HepG2 (cell line): ENCODE measurements at regions not wholly inside any gene's neighbourhood (a gene's known extent, or its start where the extent isn't known, plus 50 kb on each side); places are given as distances from the start of the nearest gene placed in this dataset.

Experiments used
- ATAC-seq: fragments of 200-7000 bp; cut with Tn5 transposase; 3 replicates; pipeline ENCODE4 v1.9.1; 2020; ENCODE audit warnings: mild to moderate bottlenecking, moderate library complexity
- BruUV-seq: library from RNA; stranded (reverse); fragments of 400-500 nt; replicated peaks from 2 replicates; lab custom pipeline; 2021; lab: Mats Ljungman, UMichigan
- CTCF ChIA-PET: fragments of 300-600 bp; formaldehyde crosslinking; extraction: SDS; loops from one replicate; lab custom pipeline; 2021; ENCODE audit warnings: low total read pairs, inconsistent platforms, low intra/inter-chr PET ratio; lab: Yijun Ruan, JAX
- POLR2A ChIA-PET: fragments of 350-600 bp; sonication (Branson Sonifier 250); formaldehyde crosslinking; loops from one replicate; lab custom pipeline; 2020; ENCODE audit warnings: antibody characterized with exemption, inconsistent platforms; lab: Yijun Ruan, JAX
- DNase-seq: peaks from one replicate; pipeline ENCODE4 v3.0.0-alpha.2; 2015; ENCODE audit warnings: low spot score
- FAIRE-seq: peaks from 3 replicates; lab custom pipeline; 2011; peaks lifted over from hg19 to GRCh38; lab: Jason Lieb, UNC
- H2AFZ ChIP-seq: one replicate; pipeline ENCODE4 v1.6.1; 2011; ENCODE audit warnings: low read length, inconsistent platforms
- H3K27ac ChIP-seq: fragments of 300-600 bp; 3 replicates; pipeline ENCODE4 v1.8.0; 2011; ENCODE audit warnings: mixed run types, mild to moderate bottlenecking, mixed read lengths, low read length, inconsistent platforms; ENCODE audit not compliant: insufficient read depth; ENCODE audit errors: extremely low read length
- H3K27me3 ChIP-seq, 2 experiments: fragments of 200-600 bp in 1 of 2; 2 replicates in 1 of 2; 3 replicates in 1 of 2; pipeline versions ENCODE4 v1.6.0 to v1.8.0; 2011; ENCODE audit warnings: low read length in 2 of 2, mild to moderate bottlenecking in 2 of 2, moderate library complexity in 2 of 2, inconsistent platforms in 1 of 2; ENCODE audit not compliant: insufficient read depth in 2 of 2, control insufficient read depth in 1 of 2
- H3K36me3 ChIP-seq, 2 experiments: fragments of 200-600 bp in 1 of 2; replicated peaks in 1 of 2; 2 replicates in 1 of 2; 3 replicates in 1 of 2; pipeline versions ENCODE4 v1.5.1 to v1.8.0; 2011; ENCODE audit warnings: low read length in 2 of 2, inconsistent platforms in 1 of 2; ENCODE audit not compliant: insufficient read depth in 2 of 2, control insufficient read depth in 1 of 2
- H3K4me1 ChIP-seq: 2 replicates; pipeline ENCODE4 v1.5.1; 2012; ENCODE audit warnings: low read length, inconsistent platforms; ENCODE audit not compliant: insufficient read depth
- H3K4me2 ChIP-seq: 2 replicates; pipeline ENCODE4 v1.6.0; 2011; ENCODE audit warnings: low read depth, low read length, inconsistent platforms
- H3K4me3 ChIP-seq, 3 experiments: fragments of 200-600 bp in 1 of 3; sonication (generic), shearing (Covaris generic) in 1 of 3; replicated peaks in 1 of 3; 2 replicates each; pipeline ENCODE4 v1.5.1; 2011 to 2016; ENCODE audit warnings: low read length in 3 of 3, inconsistent platforms in 2 of 3, low read depth in 2 of 3, mild to moderate bottlenecking in 2 of 3, control low read depth in 1 of 3, mixed read lengths in 1 of 3; ENCODE audit not compliant: insufficient read depth in 1 of 3
- H3K79me2 ChIP-seq: one replicate; pipeline ENCODE4 v1.6.1; 2011; ENCODE audit warnings: low read length, inconsistent platforms; ENCODE audit not compliant: insufficient read depth
- H3K9ac ChIP-seq: 2 replicates; pipeline ENCODE4 v1.6.0; 2011; ENCODE audit warnings: mild to moderate bottlenecking, low read depth, low read length, inconsistent platforms; ENCODE audit not compliant: insufficient read depth
- H3K9me3 ChIP-seq: 2 replicates; pipeline ENCODE4 v1.5.1; 2012; ENCODE audit warnings: mild to moderate bottlenecking, low read length
- H4K20me1 ChIP-seq: 2 replicates; pipeline ENCODE4 v1.6.0; 2011; ENCODE audit warnings: inconsistent platforms, mild to moderate bottlenecking, low read length, moderate library complexity; ENCODE audit not compliant: insufficient read depth
- CERS6 ChIP-seq: sonication (generic); formaldehyde crosslinking; IDR thresholded peaks from 2 replicates; pipeline ENCODE4 v1.5.0; 2020; ENCODE audit warnings: missing genetic modification reagents
- CREB3 ChIP-seq: sonication (generic); formaldehyde crosslinking; IDR thresholded peaks from 2 replicates; pipeline ENCODE4 v1.5.0; 2020; ENCODE audit warnings: missing genetic modification reagents
- PAX8 ChIP-seq: sonication (generic); formaldehyde crosslinking; IDR thresholded peaks from 2 replicates; pipeline ENCODE4 v1.8.0; 2022; ENCODE audit warnings: mild to moderate bottlenecking, missing genetic modification reagents, borderline replicate concordance
- RORA ChIP-seq: sonication (generic); formaldehyde crosslinking; IDR thresholded peaks from 2 replicates; pipeline ENCODE4 v1.5.0; 2020; ENCODE audit warnings: mild to moderate bottlenecking, missing genetic modification reagents, moderate library complexity
- TFAP4 ChIP-seq: sonication (generic); IDR thresholded peaks from 2 replicates; pipeline ENCODE4 v1.6.1; 2016; ENCODE audit warnings: low read depth, borderline replicate concordance
- ZNF367 ChIP-seq: sonication (generic); formaldehyde crosslinking; IDR thresholded peaks from 2 replicates; pipeline ENCODE4 v1.4.0; 2020; ENCODE audit warnings: missing genetic modification reagents, borderline replicate concordance
- ZNF660 ChIP-seq: sonication (generic); formaldehyde crosslinking; IDR thresholded peaks from 2 replicates; pipeline ENCODE4 v1.5.1; 2020; ENCODE audit warnings: mild to moderate bottlenecking, low read depth, missing genetic modification reagents, borderline replicate concordance
- WGBS: methylation state at CpG from one replicate; pipeline ENCODE4 v1.1.6; 2017; ENCODE audit warnings: low lambda C conversion rate; 5-methylcytosine and 5-hydroxymethylcytosine counted together
- in situ Hi-C: cut with HindIII; loops from 2 replicates; pipeline ENCODE4 v1.10.0; 2017; ENCODE audit warnings: low pct_unique_long_range_greater_than_20kb; ENCODE audit not compliant: extremely low pct_ligation_motif_present
- intact Hi-C: fragments of 100-400 bp; cut with micrococcal nuclease; formaldehyde crosslinking; loops from one replicate; pipeline ENCODE4 v1.10.0; 2022; ENCODE audit not compliant: unreplicated experiment

GRCh38 chr15:72858205-72858604 lies 74.6 kb upstream of the ADPGK start:
- POLR2A ChIA-PET: no interaction called here
- TF ChIP-seq RORA (CRISPR knock-in tag) (no peak), TFAP4 (no peak), PAX8 (CRISPR knock-in tag) (no peak), ZNF660 (CRISPR knock-in tag) (no peak), ZNF367 (CRISPR knock-in tag) (no peak), CERS6 (CRISPR knock-in tag) (no peak), CREB3 (no peak)
- TF ChIP-seq, all 625 proteins: peak for 0
- CTCF ChIA-PET: no interaction called here

More at GRCh38 chr15:72858205-72858604, 74.6 kb upstream of the ADPGK start:
- peaks cover 0 to 3% of the 10 kb centered on the region in 2 experiments; a peak in 2 of 5 replicates for H3K27me3 ChIP-seq
- H4K20me1 ChIP-seq: no peaks in the 10 kb centered on the region
- intact Hi-C loops: loop anchor here (10.0 kb wide), 1 partner anchor 57 kb away; no protein-coding TSS in a partner anchor
- no peak overlapping the region for H3K4me2 ChIP-seq
- no peak overlapping the region for H3K9ac ChIP-seq
- no peaks in the 10 kb centered on the region for H3K9me3 ChIP-seq
- no peaks in the 10 kb centered on the region for H3K79me2 ChIP-seq
- ATAC-seq: no peak
- no peak overlapping the region for H3K4me3 ChIP-seq
- no peak for DNase-seq
- no TSS peak for BruUV-seq
- H3K36me3 ChIP-seq: no peaks in the 10 kb centered on the region
- no peak overlapping the region for H2AFZ ChIP-seq
- no peak for FAIRE-seq
- in situ Hi-C loops: no loop called here
- 0% methylated on average over 2 of the region's 2 CpGs for WGBS
- H3K4me1 ChIP-seq: no peaks in the 10 kb centered on the region
- no peak overlapping the region for H3K27ac ChIP-seq
